ENCODE measurements at regions not wholly inside any gene's neighbourhood (a gene's known extent, or its start where the extent isn't known, plus 50 kb on each side); places are given as distances from the start of the nearest gene placed in this dataset.
A peak's percentile ranks its signal among the peaks of the same experiment; 100 is the strongest.

DNA sequence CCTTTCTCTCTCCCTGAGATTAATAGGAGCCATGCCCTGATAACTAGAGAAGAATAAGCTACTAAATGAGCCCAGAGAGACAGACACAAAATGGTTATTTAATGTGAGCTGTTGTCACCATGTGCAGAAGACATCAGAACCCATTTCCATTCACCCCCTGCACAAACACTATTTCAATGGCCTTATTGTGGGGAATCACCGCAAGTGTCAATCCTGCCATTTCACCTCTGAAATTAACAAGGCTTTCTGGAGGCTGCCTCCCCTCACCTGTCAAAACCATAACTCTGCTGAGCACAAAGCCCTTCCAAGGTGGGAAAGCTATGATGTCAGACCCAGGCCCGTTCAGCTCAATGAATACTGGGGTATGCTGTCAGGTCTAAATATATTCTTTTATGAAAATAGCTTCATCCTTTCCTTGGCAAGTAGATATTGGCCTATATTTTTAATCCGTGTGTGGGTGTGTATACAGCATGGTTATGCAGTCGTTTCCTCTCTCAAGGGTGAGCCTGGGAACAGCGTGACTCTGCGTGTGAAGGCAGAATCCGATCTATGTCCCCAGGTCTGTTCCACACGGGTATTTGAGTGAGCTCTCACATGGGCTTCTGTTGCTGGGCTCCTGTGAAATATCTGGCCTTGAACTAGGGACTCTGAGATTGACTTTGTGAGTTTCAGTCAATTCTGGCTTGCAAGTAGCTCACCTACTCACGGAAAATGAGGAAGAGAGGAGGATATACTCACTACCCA lies 266.3 kb downstream of the FBXW7 start:
- Mint-ChIP-seq H3K36me3 (ENCODE audit: insufficient read depth in 2 of 2) (no peaks in the 10 kb centered on the region), H3K27ac (no peak overlapping the region), H3K27me3 (ENCODE audit: low read depth) (no peaks in the 10 kb centered on the region), H3K9me3 (no peaks in the 10 kb centered on the region), H3K4me1 (ENCODE audit: low read depth) (no peaks in the 10 kb centered on the region), H3K4me3 (no peak overlapping the region)
- no peak for DNase-seq
- ATAC-seq (replicated peaks in 1 of 2): no peak

DNA sequence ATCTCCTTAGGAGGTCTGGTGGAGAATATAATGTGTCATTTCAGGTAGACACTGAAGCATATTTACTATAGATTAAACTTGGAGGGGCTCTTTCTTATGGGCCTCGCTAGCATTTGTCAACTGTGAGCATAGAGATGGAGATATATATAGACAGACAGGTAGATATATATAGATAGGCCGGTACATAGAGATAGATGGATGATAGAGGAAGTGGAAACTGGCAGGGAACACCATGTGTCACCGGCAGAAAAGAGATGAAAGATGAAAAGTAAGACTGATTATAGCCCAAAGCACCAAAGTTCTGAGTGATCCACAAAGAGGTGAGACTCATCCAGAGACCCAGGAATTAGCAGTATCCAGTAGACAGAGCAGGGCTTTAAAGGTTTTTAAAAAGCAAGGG lies 268.1 kb downstream of the FBXW7 start:
- H3K27ac Mint-ChIP-seq: no peak overlapping the region
- H3K36me3 Mint-ChIP-seq (ENCODE audit: insufficient read depth in 2 of 2): no peaks in the 10 kb centered on the region
- no peaks in the 10 kb centered on the region for H3K27me3 Mint-ChIP-seq (ENCODE audit: low read depth)

GRCh38 chr4:152266831-152267480 lies 268.9 kb downstream of the FBXW7 start:
- DNase-seq (no peak), ATAC-seq (replicated peaks in 1 of 2) (no peak)

More for the DNA sequence above, 268.1 kb downstream of the FBXW7 start:
- Mint-ChIP-seq H3K9me3 (no peaks in the 10 kb centered on the region), H3K4me3 (no peak overlapping the region), H3K4me1 (ENCODE audit: low read depth) (no peaks in the 10 kb centered on the region)
- DNase-seq: no peak
- ATAC-seq (replicated peaks in 1 of 2): no peak

DNA sequence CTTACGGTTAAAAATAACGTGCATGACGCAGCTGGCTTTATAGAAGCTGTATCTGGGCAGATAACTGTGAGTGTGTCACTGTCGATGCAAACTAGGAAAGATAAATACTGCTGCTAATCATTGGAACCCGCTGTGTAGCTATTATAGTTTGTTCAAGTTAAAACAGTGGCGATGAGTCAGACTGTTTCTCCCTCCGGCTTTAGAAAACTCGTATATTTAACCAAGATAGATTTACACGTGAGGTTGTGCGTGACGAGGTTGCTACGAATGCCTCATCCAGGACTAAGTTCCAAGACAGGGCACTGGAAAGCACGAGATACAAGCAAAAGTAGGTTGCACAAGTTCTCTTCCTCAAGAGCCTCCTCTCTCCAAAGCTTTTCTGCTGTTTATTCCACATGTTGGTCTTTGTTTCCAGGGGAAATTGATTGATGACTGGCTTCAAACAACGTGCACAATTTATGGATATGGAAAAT lies 270.7 kb downstream of the FBXW7 start:
- Mint-ChIP-seq H3K36me3 (ENCODE audit: insufficient read depth in 2 of 2) (no peaks in the 10 kb centered on the region), H3K27me3 (ENCODE audit: low read depth) (no peaks in the 10 kb centered on the region), H3K4me1 (ENCODE audit: low read depth) (no peaks in the 10 kb centered on the region), H3K9me3 (peaks cover 1 to 2% of the 10 kb centered on the region in 2 donors), H3K27ac (no peak overlapping the region), H3K4me3 (no peak overlapping the region)
- ATAC-seq (replicated peaks in 1 of 2): no peak
- DNase-seq: no peak

More at GRCh38 chr4:152266831-152267480, 268.9 kb downstream of the FBXW7 start:
- Mint-ChIP-seq H3K27me3 (ENCODE audit: low read depth) (no peaks in the 10 kb centered on the region), H3K27ac (no peak overlapping the region), H3K36me3 (ENCODE audit: insufficient read depth in 2 of 2) (no peaks in the 10 kb centered on the region), H3K4me1 (ENCODE audit: low read depth) (no peaks in the 10 kb centered on the region), H3K9me3 (no peaks in the 10 kb centered on the region), H3K4me3 (no peak overlapping the region)

GRCh38 chr4:152264106-152264505 lies 271.8 kb downstream of the FBXW7 start:
- Mint-ChIP-seq H3K4me1 (ENCODE audit: low read depth) (peaks cover 6% of the 10 kb centered on the region), H3K9me3 (peaks cover 2 to 6% of the 10 kb centered on the region in 2 donors), H3K27ac (no peak overlapping the region), H3K27me3 (ENCODE audit: low read depth) (no peaks in the 10 kb centered on the region), H3K4me3 (no peak overlapping the region), H3K36me3 (ENCODE audit: insufficient read depth in 2 of 2) (peaks cover 0 to 2% of the 10 kb centered on the region in 2 donors)
- ATAC-seq (replicated peaks in 1 of 2) (no peak), DNase-seq (no peak)

DNA sequence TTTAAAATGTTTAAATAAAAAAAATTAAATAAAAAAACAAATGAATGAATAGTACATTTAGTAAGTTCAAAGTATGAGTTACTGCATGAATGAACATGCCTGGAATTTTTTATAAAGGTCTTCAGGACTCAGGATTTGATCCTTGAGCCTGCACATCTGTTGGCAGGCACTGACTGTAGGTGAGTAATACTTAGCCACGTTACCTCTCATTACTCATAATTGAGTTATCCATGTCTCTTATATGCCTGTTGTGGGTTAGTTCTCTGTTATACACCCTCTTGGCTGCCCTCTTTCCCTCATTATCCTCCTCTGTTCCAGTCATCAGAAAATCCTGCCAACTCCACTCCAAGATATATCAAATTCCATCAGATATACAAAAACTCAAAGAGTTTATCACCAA lies 276.0 kb downstream of the FBXW7 start:
- H3K4me1 Mint-ChIP-seq (ENCODE audit: low read depth): peaks cover 7% of the 10 kb centered on the region
- no peaks in the 10 kb centered on the region for H3K27me3 Mint-ChIP-seq (ENCODE audit: low read depth)
- peaks cover 0 to 4% of the 10 kb centered on the region in 2 donors for H3K36me3 Mint-ChIP-seq (ENCODE audit: insufficient read depth in 2 of 2)
- ATAC-seq (replicated peaks in 1 of 2): no peak
- no peak for DNase-seq
- no peak overlapping the region for H3K27ac Mint-ChIP-seq
- H3K4me3 Mint-ChIP-seq: no peak overlapping the region
- peaks cover 2 to 6% of the 10 kb centered on the region in 2 donors for H3K9me3 Mint-ChIP-seq

DNA sequence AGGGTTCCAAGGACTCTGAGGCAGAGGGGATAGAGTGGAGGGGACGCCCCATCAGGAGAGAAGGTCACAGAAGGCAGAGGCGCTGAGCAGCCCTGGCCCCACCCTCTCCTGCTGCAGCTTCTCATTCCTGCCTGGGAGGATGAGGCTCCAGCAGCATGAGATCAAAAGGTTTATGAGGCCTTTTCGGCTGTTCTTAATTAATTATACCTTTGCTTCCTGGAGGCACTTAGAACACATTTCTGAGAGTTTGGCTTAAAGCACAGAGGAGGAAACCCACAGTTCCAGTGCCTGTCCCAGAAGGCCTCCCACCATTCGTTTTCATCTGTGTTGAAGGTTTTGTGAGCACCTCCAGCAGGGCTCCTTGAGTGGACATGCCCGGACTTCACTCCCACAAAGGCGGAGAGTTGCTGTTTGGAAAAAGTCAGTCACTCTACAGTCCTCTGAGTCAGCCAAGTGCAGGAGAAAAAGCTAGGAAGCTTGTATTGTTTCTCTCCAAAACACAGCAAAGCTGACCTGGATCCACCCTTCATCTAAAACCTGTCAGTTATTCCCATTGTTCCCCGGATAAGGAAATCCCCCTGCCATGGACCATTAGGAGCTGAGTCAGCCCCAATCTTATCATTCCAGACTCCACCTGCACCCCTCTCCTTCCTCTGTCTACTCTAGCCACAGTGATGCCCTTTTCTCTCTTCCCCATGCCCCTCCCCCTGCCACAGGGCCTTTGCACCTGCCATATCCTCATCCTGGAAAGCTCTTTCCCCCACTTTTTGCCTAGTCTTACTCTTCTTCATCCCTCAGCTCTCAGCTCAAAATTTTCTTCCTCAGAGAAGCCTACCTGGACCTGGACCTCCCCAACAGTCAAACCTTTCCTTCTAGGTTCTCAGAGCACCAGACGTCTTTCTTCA lies 276.8 kb downstream of the FBXW7 start:
- DNase-seq: no peak
- H3K36me3 Mint-ChIP-seq (ENCODE audit: insufficient read depth in 2 of 2): peaks cover 0 to 4% of the 10 kb centered on the region in 2 donors
- peak overlapping the region in 1 of 2 donors; percentile 22 for H3K4me3 Mint-ChIP-seq
- H3K27me3 Mint-ChIP-seq (ENCODE audit: low read depth): no peaks in the 10 kb centered on the region
- no peak for ATAC-seq (replicated peaks in 1 of 2)
- peaks cover 7% of the 10 kb centered on the region for H3K4me1 Mint-ChIP-seq (ENCODE audit: low read depth)
- peaks cover 2 to 6% of the 10 kb centered on the region in 2 donors for H3K9me3 Mint-ChIP-seq
- H3K27ac Mint-ChIP-seq: no peak overlapping the region

GRCh38 chr4:152258391-152258790 lies 277.5 kb downstream of the FBXW7 start:
- Mint-ChIP-seq H3K36me3 (ENCODE audit: insufficient read depth in 2 of 2) (peaks cover 0 to 6% of the 10 kb centered on the region in 2 donors), H3K4me3 (peak overlapping the region in 1 of 2 donors; percentile 22), H3K4me1 (ENCODE audit: low read depth) (peaks cover 7% of the 10 kb centered on the region), H3K9me3 (peaks cover 2 to 6% of the 10 kb centered on the region in 2 donors), H3K27ac (no peak overlapping the region), H3K27me3 (ENCODE audit: low read depth) (no peaks in the 10 kb centered on the region)
- ATAC-seq (replicated peaks in 1 of 2) (no peak), DNase-seq (no peak)

DNA sequence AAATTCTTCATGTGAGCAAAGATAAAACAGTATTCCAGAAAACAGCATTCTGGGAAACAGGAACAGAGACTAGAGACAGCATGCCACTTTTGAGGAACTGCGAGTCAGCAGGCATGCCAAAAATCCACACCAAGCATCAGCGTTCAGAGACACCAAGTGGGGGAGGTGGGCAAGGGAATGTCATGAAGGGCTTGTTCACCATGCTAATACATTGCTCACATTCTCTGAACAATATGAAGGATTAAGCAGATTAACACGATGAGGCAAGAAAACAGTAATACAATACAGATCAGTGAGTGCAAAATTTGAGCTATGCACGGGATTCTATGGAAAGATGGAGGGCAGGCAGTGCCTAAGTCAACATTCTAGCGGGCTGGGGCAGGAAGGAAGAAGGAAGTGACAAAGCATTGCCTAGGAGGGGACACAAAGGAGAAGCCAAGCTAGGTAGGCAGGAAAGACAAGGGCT lies 278.3 kb downstream of the FBXW7 start:
- no peak for DNase-seq
- peaks cover 2 to 6% of the 10 kb centered on the region in 2 donors for H3K9me3 Mint-ChIP-seq
- no peak overlapping the region for H3K27ac Mint-ChIP-seq
- peaks cover 7% of the 10 kb centered on the region for H3K4me1 Mint-ChIP-seq (ENCODE audit: low read depth)
- ATAC-seq (replicated peaks in 1 of 2): no peak
- H3K36me3 Mint-ChIP-seq (ENCODE audit: insufficient read depth in 2 of 2): peaks cover 0 to 6% of the 10 kb centered on the region in 2 donors
- no peaks in the 10 kb centered on the region for H3K27me3 Mint-ChIP-seq (ENCODE audit: low read depth)
- no peak overlapping the region for H3K4me3 Mint-ChIP-seq

DNA sequence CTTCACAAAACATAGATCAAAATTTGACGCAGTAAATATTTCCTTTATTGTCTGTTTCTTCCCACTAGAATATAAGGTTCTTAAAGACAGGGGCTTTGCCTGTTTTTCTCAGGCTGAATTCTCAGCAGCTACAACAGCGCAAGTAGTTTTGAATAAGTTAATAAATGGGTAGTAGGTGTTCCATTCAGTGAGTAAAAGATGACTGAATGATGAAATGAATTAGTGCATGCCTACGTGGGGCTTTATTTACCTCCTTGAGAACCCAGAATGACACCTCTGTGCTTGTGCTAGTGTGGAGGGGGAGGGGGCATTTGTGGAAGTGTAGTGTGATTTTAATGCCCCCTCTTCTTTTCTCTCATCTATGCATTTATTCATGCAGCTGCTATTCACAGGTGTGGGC lies 278.9 kb downstream of the FBXW7 start:
- no peak overlapping the region for H3K4me3 Mint-ChIP-seq
- peaks cover 0 to 6% of the 10 kb centered on the region in 2 donors for H3K36me3 Mint-ChIP-seq (ENCODE audit: insufficient read depth in 2 of 2)
- ATAC-seq (replicated peaks in 1 of 2) (no peak), DNase-seq (no peak)
- no peak overlapping the region for H3K27ac Mint-ChIP-seq
- H3K27me3 Mint-ChIP-seq (ENCODE audit: low read depth): no peaks in the 10 kb centered on the region
- peaks cover 7% of the 10 kb centered on the region for H3K4me1 Mint-ChIP-seq (ENCODE audit: low read depth)
- H3K9me3 Mint-ChIP-seq: peaks cover 2 to 6% of the 10 kb centered on the region in 2 donors

DNA sequence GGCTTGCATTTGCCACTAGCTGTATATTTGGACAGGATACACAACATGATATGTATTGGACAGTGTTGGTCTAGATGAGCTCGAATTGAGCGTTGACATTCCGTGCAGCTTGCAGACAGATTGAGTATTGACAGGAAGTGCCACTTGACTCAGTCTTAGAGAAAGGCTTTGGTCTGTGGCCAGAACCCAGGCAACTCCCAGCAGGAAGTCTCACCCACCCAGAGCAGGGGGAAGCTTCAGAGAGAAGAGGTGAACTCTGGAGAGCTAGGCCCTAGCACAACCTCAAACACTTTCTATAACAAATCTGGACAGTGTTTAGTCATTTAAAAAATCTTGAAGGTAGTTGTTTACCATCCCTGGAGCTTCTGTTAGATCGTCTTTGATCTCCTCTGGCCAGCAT lies 280.5 kb downstream of the FBXW7 start:
- peak; percentile 100 for ATAC-seq (replicated peaks in 1 of 2)
- Mint-ChIP-seq H3K4me3 (no peak overlapping the region), H3K36me3 (ENCODE audit: insufficient read depth in 2 of 2) (peaks cover 0 to 6% of the 10 kb centered on the region in 2 donors), H3K27me3 (ENCODE audit: low read depth) (no peaks in the 10 kb centered on the region), H3K4me1 (ENCODE audit: low read depth) (peaks cover 7% of the 10 kb centered on the region), H3K9me3 (peaks cover 0 to 5% of the 10 kb centered on the region in 2 donors), H3K27ac (peak overlapping the region; percentile 55)
- peak; percentile 74 to 80 for DNase-seq

- no peak for ATAC-seq (replicated peaks in 1 of 2)
- DNase-seq: no peak
Observed at GRCh38 chr4:152248347-152248746, 287.5 kb downstream of the FBXW7 start.

More at GRCh38 chr4:152248347-152248746, 287.5 kb downstream of the FBXW7 start:
- H3K9me3 Mint-ChIP-seq: no peaks in the 10 kb centered on the region
- H3K4me1 Mint-ChIP-seq (ENCODE audit: low read depth): peaks cover 26% of the 10 kb centered on the region
- H3K27ac Mint-ChIP-seq: no peak overlapping the region
- H3K27me3 Mint-ChIP-seq (ENCODE audit: low read depth): no peaks in the 10 kb centered on the region
- H3K4me3 Mint-ChIP-seq: no peak overlapping the region
- H3K36me3 Mint-ChIP-seq (ENCODE audit: insufficient read depth in 2 of 2): no peaks in the 10 kb centered on the region
